Stimulated activated naive CD8-positive, alpha-beta T cell treated with anti-CD3 and anti-CD28 coated beads, Interleukin-15, Interleukin-2, amounts not matched to agents 100 U/mL and 50 U/mL, for 24 hours (primary cell): ENCODE measurements at regions not wholly inside any gene's neighbourhood (a gene's known extent, or its start where the extent isn't known, plus 50 kb on each side); places are given as distances from the start of the nearest gene placed in this dataset.

ENCODE experiments used
- ATAC-seq: fragments of 150-1000 bp; cut with Tn5 transposase; one replicate; pipeline ENCODE4 v1.10.0; 2021
- DNase-seq: peaks from one replicate; pipeline ENCODE4 v3.0.0; 2021

DNA sequence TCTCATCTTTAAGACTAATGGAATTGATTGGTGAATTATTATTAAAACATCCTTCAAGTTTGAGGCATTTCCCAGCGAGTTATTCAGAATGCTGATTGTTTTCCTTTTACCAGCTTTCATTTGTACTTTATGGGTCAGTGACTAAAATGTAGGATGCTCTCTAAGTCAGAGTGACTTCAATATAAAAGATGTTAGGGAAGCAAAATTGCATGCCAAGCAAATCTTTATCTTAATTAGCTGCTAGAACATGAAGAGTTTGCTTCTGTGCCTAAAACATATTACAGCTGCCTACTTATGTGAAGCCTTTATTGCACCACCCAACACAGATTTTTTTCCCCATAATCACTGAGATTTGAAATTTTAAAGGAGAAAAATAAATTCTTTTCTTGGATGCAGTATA lies 79.8 kb upstream of the CYYR1 start:
- no peak for ATAC-seq
- DNase-seq = no peak

DNA sequence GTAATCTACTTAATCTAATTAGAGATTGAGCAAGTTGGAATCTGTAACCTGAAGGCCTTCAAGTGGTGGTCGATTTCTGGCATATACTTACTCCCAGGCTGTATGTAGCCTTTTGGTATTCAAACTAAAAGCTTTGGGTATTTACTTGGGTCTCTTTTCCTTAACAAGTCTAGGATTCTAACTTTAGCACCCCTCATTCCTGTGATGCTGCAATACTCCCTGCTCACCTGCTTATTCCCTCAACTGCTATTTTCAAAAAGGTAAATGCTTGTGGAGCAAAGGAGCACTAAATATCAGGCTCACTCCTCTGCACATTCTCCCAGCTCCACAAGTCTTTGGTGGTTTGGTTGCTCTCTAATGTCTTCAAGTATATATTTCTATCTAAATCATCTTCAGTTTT lies 68.0 kb upstream of the CYYR1 start:
- ATAC-seq = no peak

DNA sequence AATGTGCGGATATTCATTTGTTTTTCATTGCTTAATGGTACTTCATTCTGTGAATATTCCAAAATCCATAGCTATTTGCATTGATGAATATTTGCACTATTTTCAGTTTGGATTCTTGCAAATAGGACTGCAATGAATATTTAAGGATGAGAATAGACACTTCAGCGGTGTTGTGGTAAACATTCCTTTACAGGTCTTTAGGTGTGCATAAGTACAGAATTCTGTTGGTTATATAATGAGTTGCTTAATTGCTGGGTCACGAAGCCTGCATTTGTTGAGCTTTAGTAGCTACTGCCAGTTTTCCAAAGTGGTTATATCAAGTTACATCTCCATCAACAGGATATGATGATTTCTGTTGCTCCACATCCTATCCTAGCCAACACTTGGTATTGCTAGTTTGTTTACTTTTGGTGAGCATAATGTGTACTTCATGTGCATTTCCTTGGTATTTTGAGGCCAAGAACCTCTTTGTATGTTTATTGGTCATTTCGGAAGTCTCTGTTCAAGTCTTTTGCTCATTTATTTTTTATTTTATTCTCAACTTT lies 64.2 kb upstream of the CYYR1 start:
- ATAC-seq (no peak), DNase-seq (no peak)

More for the DNA sequence above, 68.0 kb upstream of the CYYR1 start:
- DNase-seq = no peak

DNA sequence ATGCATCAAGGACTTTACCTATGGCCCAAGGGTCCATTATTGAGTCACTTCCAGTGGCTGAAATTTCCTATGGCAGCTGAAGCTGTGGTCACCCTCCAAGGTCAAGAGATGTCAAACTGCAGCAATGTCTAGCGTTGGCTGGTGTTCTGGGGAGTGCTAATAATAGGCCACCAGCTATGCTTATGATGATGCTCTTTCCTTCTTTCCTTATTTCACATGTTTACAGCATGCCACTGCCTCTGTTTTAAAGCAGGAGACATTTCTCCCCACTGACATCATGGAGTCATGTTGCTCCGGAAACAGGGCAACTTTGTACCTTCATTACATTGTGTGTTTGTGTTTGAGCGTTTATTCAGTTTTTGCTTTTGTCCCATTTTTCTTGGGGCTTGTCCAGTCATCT lies 62.6 kb upstream of the CYYR1 start:
- no peak for DNase-seq
- ATAC-seq = no peak

DNA sequence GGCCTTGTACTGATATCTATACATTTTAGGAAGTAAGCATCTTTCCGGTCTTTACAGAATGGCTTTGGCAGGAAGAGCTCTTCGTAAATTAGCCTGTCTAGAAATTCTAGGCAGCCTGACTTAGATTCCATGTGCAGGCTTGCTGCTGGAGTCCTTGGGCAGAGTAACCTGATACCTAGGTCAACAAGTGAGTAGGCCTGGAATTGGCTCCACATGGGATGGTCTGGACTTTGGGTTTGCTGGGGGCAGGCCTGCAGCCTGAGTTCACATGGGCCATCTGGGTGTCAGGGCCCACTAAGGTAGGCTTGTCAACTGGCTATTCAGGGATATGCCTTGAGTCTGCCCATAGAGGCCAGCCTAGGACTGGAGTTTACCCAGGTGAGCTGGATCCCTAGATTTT lies 59.6 kb upstream of the CYYR1 start:
- ATAC-seq (peak; percentile 19), DNase-seq (no peak)

DNA sequence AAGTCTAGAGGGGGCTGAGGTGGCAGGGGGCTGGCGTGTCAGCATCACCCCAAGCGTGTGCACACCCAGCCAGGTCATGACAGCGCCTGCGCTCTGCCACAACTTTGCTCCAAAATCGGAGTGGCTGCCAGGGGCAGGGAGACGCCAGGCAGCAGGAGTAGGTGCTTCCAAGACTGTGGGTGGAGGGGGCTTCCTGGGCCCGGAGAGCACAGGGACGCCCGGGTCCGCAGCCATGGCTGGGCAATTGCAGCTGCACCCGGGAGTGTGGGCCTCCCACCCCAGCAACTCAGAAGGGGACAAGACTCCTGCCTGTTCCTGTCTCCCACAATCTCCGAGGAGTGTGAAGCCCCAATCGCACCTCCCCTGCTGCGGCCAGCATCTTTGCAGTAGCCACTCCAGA lies 53.1 kb upstream of the CYYR1 start:
- ATAC-seq (no peak), DNase-seq (no peak)

DNA sequence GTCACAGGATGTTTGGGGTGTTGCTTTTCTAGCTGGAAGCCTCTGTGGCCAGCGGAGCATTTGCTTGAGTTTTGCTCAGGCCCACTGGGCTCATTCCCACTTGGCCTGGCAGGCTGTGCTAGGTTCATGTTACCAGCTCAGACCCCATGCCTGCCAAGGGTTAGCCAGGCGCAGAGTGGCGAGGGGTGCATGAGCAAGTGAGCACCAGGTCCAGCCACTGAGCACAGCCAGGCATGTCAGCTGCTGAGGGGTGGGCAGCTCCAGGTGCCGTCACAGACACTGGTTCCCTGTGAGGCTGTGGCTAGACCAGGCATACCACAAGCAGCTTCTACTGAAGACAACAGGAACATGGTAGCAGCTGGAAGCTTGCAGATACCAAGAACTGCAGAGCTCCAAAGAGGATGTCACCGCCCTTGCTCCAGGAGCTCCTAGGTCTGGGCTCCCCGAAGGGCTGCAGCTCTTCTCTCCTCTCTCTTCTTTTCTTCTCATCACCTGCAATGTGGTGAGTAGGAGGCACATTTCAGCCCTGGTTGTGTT lies 52.0 kb upstream of the CYYR1 start:
- no peak for ATAC-seq
- DNase-seq = no peak
